C4-2B (cell line): ENCODE measurements at regions not wholly inside any gene's neighbourhood (a gene's known extent, or its start where the extent isn't known, plus 50 kb on each side); places are given as distances from the start of the nearest gene placed in this dataset.

Experiments used
- ZFX ChIP-seq: fragments of 450-650 bp; IDR thresholded peaks from 2 replicates; pipeline ENCODE4 v1.6.1; 2017
- TF ChIP-seq, protein P1 (sequence below): fragments of 450-650 bp; conservative IDR thresholded peaks from 2 replicates; pipeline ENCODE4 v1.5.1; 2017; ENCODE audit warnings: mild to moderate bottlenecking

DNA sequence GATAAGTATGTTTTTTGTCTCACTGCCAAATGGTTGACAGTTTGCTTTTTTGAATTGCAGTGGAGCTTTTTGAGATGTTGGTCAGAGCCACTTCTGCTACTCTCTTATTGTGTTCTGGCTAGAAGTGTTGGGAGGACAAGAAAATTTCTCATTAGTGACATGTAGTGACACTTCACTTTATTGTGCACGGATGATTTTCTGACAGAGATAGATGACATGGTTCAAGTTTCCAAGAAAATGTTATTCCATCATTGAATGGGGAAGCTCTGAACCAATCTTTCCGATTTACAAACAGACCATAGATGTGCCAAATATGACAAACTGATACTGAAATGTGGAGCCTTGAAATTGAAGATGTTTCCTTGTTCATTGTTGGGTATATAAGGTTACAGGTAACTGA, 558.9 kb upstream of the WWC1 start:
- TF ChIP-seq, protein P1, sequence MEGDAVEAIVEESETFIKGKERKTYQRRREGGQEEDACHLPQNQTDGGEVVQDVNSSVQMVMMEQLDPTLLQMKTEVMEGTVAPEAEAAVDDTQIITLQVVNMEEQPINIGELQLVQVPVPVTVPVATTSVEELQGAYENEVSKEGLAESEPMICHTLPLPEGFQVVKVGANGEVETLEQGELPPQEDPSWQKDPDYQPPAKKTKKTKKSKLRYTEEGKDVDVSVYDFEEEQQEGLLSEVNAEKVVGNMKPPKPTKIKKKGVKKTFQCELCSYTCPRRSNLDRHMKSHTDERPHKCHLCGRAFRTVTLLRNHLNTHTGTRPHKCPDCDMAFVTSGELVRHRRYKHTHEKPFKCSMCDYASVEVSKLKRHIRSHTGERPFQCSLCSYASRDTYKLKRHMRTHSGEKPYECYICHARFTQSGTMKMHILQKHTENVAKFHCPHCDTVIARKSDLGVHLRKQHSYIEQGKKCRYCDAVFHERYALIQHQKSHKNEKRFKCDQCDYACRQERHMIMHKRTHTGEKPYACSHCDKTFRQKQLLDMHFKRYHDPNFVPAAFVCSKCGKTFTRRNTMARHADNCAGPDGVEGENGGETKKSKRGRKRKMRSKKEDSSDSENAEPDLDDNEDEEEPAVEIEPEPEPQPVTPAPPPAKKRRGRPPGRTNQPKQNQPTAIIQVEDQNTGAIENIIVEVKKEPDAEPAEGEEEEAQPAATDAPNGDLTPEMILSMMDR: no peak
- no peak for TF ChIP-seq ZFX
